Testis (tissue), 2 donors: ENCODE measurements at regions not wholly inside any gene's neighbourhood (a gene's known extent, or its start where the extent isn't known, plus 50 kb on each side); places are given as distances from the start of the nearest gene placed in this dataset.

Experiments
- CTCF ChIP-seq, 3 experiments: fragments of 450-650 bp in 2 of 3; fragments of 200-600 bp in 1 of 3; sonication (generic) in 1 of 3; IDR thresholded peaks; one replicate each; pipeline ENCODE4 v1.5.1; 2016 to 2019; ENCODE audit warnings: antibody characterized with exemption in 3 of 3, mild to moderate bottlenecking in 2 of 3, moderate library complexity in 1 of 3
- POLR2A ChIP-seq: fragments of 450-650 bp; IDR thresholded peaks from one replicate; pipeline ENCODE4 v1.6.1; 2017; ENCODE audit warnings: antibody characterized with exemption, mild to moderate bottlenecking, moderate library complexity

- TF ChIP-seq CTCF (IDR thresholded peaks at IDR 0.05) (no peak), POLR2A (no peak)
Observed at GRCh38 chr5:3899093-3899492, 303.5 kb downstream of the IRX1 start.
